SK-N-MC (cell line): ENCODE measurements at regions not wholly inside any gene's neighbourhood (a gene's known extent, or its start where the extent isn't known, plus 50 kb on each side); places are given as distances from the start of the nearest gene placed in this dataset.

Experiments used
- DNase-seq: peaks from one replicate; pipeline ENCODE4 v3.0.0-alpha.2; 2011; ENCODE audit warnings: low read depth, low spot score
- H3K27ac ChIP-seq: fragments of 200-600 bp; sonication (generic); 2 replicates; pipeline ENCODE4 v1.5.1; 2016; ENCODE audit warnings: mixed run types
- H3K36me3 ChIP-seq: fragments of 200-600 bp; sonication (generic); 2 replicates; pipeline ENCODE4 v1.6.1; 2017; ENCODE audit warnings: antibody characterized with exemption, low read length, mixed read lengths; ENCODE audit not compliant: insufficient read depth
- H3K4me3 ChIP-seq: fragments of 200-600 bp; sonication (generic); 2 replicates; pipeline ENCODE4 v1.5.1; 2016
- H3K9ac ChIP-seq: fragments of 200-600 bp; sonication (generic); 2 replicates; pipeline ENCODE4 v1.8.0; 2017; ENCODE audit warnings: mixed run types, mixed read lengths; ENCODE audit not compliant: insufficient read length
- H3K9me3 ChIP-seq: fragments of 200-600 bp; sonication (generic); 2 replicates; pipeline ENCODE4 v1.6.1; 2017; ENCODE audit warnings: low read depth, mild to moderate bottlenecking, antibody characterized with exemption, low read length, moderate library complexity, mixed read lengths
- EZH2 ChIP-seq: fragments of 200-600 bp; sonication (generic); IDR thresholded peaks from one replicate; pipeline ENCODE4 v1.6.1; 2017; ENCODE audit warnings: antibody characterized with exemption
- FOXP2 ChIP-seq: optimal IDR thresholded peaks from 2 replicates; pipeline ENCODE3; 2011; ENCODE audit warnings: mild to moderate bottlenecking, moderate library complexity; ENCODE audit not compliant: insufficient read depth; ENCODE audit errors: extremely low read length, control extremely low read depth
- POLR2AphosphoS5 ChIP-seq: IDR thresholded peaks from 2 replicates; pipeline ENCODE4 v1.6.1; 2012; ENCODE audit warnings: mild to moderate bottlenecking, low read depth, low read length, borderline replicate concordance

DNA sequence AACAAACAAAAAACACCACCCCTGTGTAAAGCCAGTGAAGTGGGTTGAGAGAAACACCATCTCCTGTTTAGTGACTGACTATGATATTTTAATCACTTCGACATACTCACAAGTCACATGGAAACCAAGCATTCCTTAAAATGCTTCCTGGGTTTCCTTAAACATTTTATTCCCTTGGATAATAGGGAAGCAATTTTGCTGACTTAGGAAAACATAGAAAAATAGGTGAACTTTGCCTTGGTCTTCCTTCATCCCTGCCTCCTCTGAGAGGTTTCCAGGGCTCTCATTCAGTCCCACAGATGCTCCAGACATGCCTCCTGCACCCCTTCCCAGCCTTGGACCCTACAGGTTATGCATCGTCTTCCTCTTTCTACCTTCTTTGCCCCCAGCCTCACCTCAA is 122.6 kb upstream of the SERPINE2 start:
- Histone ChIP-seq H3K27ac (no peak overlapping the region), H3K36me3 (no peaks in the 10 kb centered on the region), H3K4me3 (no peak overlapping the region), H3K9me3 (no peaks in the 10 kb centered on the region), H3K9ac (no peak overlapping the region)
- DNase-seq, result no peak
- TF ChIP-seq FOXP2 (no peak), POLR2AphosphoS5 (no peak)

DNA sequence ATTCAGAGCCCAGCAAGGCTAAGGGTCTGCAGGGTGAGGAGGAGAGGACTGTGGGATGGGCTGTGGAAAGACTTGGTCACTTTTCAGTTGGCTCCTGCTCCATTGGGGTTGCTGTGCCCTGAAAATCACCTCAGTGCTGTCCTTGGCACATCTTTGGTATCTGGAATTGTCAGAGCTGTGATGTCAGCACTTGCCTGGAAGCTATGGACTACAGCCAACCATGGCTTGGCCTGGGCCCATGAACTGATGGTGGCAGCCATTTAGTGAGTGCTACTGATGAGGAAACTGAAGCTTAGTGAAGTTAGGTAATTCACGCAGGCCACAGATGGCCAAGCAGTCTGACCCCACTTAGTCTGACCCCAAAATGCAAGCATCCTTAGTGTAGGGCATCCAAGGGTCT is 121.8 kb upstream of the SERPINE2 start:
- Histone ChIP-seq H3K9me3 (no peaks in the 10 kb centered on the region), H3K9ac (no peak overlapping the region), H3K4me3 (no peak overlapping the region), H3K27ac (no peak overlapping the region), H3K36me3 (no peaks in the 10 kb centered on the region)
- no peak for DNase-seq
- TF ChIP-seq FOXP2 (no peak), POLR2AphosphoS5 (no peak), EZH2 (no peak)

DNA sequence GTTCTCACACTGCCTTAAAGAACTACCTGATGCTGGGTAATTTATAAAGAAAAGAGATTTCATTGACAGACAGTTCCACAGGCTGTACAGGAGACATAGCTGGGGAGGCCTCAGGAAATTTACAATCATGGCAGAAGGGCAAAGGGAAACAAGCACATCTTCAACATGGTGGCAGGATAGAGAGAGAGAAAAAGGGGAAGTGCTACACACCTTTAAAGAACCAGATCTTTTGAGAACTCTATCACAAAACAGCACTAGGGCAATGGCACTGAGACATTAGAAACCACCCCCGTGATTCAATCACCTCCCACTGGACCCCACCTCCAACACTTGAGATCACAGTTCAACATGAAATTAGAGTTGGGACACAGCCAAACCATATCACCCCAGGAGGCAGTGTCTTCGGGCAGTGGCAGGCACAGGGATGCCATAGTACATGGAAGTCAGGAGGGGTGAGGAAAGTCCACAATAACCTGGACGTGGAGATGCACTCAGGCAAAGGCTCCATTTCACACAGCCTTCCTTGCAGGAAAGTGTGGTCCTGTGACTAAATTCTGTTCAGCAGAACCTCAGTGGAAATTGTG is 120.4 kb upstream of the SERPINE2 start:
- no peaks in the 10 kb centered on the region for H3K36me3 ChIP-seq
- no peak for DNase-seq
- H3K4me3 ChIP-seq, result no peak overlapping the region
- no peaks in the 10 kb centered on the region for H3K9me3 ChIP-seq
- H3K9ac ChIP-seq, result no peak overlapping the region
- TF ChIP-seq EZH2, result no peak
- no peak for TF ChIP-seq FOXP2
- H3K27ac ChIP-seq, result no peak overlapping the region

DNA sequence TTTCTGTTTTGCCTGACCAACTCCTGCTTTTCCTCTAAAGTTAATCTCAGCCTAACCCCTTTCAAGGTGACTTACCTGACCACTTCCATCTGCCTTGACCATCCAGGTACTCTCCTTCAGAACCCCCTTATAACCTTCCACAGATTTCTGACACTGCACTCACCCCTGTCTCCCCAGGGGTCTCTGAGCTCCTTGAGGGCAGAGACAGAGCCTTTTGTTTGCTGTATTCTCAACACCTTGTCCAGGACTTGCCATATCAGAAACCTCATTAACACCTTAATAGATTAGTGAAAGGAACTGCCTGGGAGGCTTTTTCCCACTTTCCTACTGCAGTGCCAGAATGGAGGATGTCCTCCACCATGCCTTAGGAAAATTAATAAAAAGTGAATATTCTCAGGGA is 119.7 kb upstream of the SERPINE2 start:
- H3K27ac ChIP-seq, result no peak overlapping the region
- no peaks in the 10 kb centered on the region for H3K36me3 ChIP-seq
- H3K9ac ChIP-seq, result no peak overlapping the region
- H3K4me3 ChIP-seq, result no peak overlapping the region
- TF ChIP-seq POLR2AphosphoS5 (no peak), FOXP2 (no peak)
- DNase-seq, result no peak
- no peaks in the 10 kb centered on the region for H3K9me3 ChIP-seq

DNA sequence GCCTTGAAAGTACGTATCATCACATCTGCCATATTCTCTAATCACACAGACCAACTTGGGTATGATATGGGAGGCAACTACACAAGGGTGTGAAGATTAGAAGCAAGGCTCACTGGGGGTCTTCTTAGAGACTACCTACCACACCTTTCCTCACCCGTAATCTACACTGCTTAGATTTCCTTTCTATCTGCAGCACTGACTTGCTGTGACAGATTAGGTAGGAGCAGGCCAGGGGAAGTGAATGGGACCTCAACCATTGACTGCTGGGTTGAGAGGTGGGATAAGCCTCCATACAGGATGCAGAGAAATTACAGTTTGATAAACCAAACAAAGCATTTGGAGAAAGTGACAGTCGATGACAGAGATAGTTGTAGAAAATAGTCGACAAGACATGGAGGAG is 119.0 kb upstream of the SERPINE2 start:
- no peak for DNase-seq

DNA sequence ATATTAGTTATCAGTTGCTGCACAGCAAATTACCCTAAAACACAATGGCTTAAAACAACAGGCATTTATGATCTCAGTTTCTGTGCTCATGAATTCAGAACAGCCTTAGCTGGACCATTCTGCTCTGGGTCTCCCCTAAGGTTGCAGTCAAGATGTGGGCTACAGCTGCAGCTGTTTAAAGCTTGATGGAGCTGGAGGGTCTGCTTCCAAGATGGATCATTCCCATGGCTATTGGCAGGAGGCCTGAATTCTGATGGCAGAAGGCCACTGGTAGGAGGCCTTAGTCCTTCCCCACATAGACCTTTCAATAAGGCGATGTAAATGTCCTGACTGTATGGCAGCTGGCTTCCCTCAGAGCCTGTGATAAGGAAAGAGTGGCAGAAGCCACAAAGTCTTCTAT is 118.6 kb upstream of the SERPINE2 start:
- DNase-seq, result no peak
- Histone ChIP-seq H3K4me3 (no peak overlapping the region), H3K9me3 (no peaks in the 10 kb centered on the region)

More for the DNA sequence above, 119.0 kb upstream of the SERPINE2 start:
- H3K9ac ChIP-seq, result no peak overlapping the region
- H3K4me3 ChIP-seq, result no peak overlapping the region
- no peaks in the 10 kb centered on the region for H3K36me3 ChIP-seq
- H3K9me3 ChIP-seq, result no peaks in the 10 kb centered on the region
- no peak for TF ChIP-seq EZH2
- TF ChIP-seq FOXP2, result no peak
- no peak for TF ChIP-seq POLR2AphosphoS5
- H3K27ac ChIP-seq, result no peak overlapping the region

DNA sequence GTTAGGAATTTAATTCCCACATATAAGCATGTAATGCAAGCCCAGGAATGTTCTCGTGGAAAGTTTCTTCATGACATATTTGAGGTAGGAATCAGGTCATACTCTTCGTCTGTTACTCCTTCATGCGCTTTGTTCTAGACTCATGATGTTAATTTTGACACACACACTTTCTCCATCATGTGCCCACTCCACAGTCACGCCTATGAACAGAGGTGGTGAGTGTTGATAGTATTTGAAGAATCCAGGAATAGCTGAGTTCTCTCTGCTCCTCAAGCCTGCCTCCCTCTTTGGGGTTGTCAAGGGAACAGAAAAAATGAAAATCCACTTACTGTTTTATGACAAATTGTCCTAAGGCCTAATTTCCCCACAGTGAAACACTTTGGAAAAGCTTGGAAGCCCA is 117.3 kb upstream of the SERPINE2 start:
- Histone ChIP-seq H3K36me3 (no peaks in the 10 kb centered on the region), H3K4me3 (no peak overlapping the region), H3K9me3 (no peaks in the 10 kb centered on the region), H3K27ac (no peak overlapping the region), H3K9ac (no peak overlapping the region)
- DNase-seq, result no peak
- TF ChIP-seq EZH2 (no peak), POLR2AphosphoS5 (no peak), FOXP2 (no peak)

More for the DNA sequence above, 118.6 kb upstream of the SERPINE2 start:
- Histone ChIP-seq H3K36me3 (no peaks in the 10 kb centered on the region), H3K27ac (no peak overlapping the region), H3K9ac (no peak overlapping the region)
- TF ChIP-seq FOXP2, result no peak
- TF ChIP-seq EZH2, result no peak
- no peak for TF ChIP-seq POLR2AphosphoS5

DNA sequence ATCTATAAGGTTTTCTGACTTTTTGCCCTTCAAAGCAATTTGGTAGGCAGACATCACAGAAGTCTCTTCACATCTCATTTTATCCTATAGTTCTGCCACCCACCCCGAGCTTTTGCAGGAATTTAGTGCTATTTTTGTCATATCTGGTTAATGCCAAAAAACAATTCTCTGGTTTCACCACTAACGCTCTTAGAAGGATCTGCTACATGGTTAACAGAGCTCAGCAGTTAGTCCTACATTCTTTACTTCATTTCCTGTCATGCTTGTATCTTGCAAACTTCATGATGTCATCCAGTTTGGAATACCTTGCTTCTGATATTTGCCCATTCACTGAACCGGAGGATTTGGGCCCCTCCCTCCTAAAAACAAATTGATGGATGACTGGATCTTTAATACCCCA is 116.8 kb upstream of the SERPINE2 start:
- DNase-seq, result no peak
- no peaks in the 10 kb centered on the region for H3K9me3 ChIP-seq
- H3K36me3 ChIP-seq, result no peaks in the 10 kb centered on the region
- no peak overlapping the region for H3K27ac ChIP-seq
- TF ChIP-seq POLR2AphosphoS5 (no peak), FOXP2 (no peak), EZH2 (no peak)
- no peak overlapping the region for H3K4me3 ChIP-seq
- H3K9ac ChIP-seq, result no peak overlapping the region

DNA sequence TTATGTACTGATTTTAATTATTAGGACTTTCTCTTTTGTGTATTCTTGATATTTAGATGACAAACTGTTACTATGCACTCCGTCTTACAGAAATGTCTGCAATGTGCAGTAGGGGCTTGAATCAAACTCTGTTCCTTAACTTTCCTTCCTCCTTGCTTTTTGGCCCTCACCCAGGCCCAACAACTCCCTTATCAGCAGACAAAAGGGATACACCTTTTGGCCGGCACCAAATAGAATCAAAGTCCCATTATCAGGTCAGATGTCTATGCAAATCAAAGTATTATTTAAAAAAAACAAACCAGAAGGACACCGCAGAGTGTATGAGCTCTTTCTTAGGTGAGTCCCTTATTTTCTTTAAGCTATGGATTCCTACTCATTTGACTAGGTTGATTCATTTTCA is 116.3 kb upstream of the SERPINE2 start:
- TF ChIP-seq EZH2 (no peak), FOXP2 (no peak), POLR2AphosphoS5 (no peak)
- Histone ChIP-seq H3K36me3 (no peaks in the 10 kb centered on the region), H3K27ac (no peak overlapping the region), H3K9me3 (no peaks in the 10 kb centered on the region), H3K4me3 (no peak overlapping the region), H3K9ac (no peak overlapping the region)
- DNase-seq, result no peak
